Breast epithelium (tissue), 4 donors: ENCODE measurements at regions not wholly inside any gene's neighbourhood (a gene's known extent, or its start where the extent isn't known, plus 50 kb on each side); places are given as distances from the start of the nearest gene placed in this dataset.
A peak's percentile ranks its signal among the peaks of the same experiment; 100 is the strongest.
"Not testable (repeated sequence)": the region's sequence is repeated elsewhere in the genome, so short reads cannot be mapped to it uniquely, and the experiment has no call there.

Source experiments
- DNase-seq, 2 donors: peaks; one replicate each; pipeline ENCODE4 v3.0.0-alpha.2; 2019; ENCODE audit warnings: low spot score in 2 of 2
- H3K27ac ChIP-seq, 2 donors: fragments of 200-600 bp; sonication (generic) in 1 of 2; one replicate each; pipeline ENCODE4 v1.5.1; 2016 to 2019; ENCODE audit warnings: mild to moderate bottlenecking in 1 of 2
- H3K27me3 ChIP-seq, 2 donors: fragments of 200-600 bp; sonication (generic) in 1 of 2; one replicate each; pipeline versions ENCODE4 v1.5.1 to v1.6.0; 2017 to 2019; ENCODE audit warnings: control low read depth in 1 of 2, mild to moderate bottlenecking in 1 of 2
- H3K36me3 ChIP-seq: fragments of 200-600 bp; one replicate; pipeline ENCODE4 v1.5.1; 2019
- H3K4me1 ChIP-seq, 2 donors: fragments of 200-600 bp; sonication (generic); one replicate each; pipeline ENCODE4 v1.5.1; 2016 to 2019; ENCODE audit warnings: control low read depth in 1 of 2
- H3K4me3 ChIP-seq, 3 donors: fragments of 200-600 bp; sonication (generic); 1 replicate in 2 of 3; 2 replicates in 1 of 3; pipeline ENCODE4 v1.5.1; 2016 to 2019; ENCODE audit warnings: mild to moderate bottlenecking in 3 of 3, moderate library complexity in 2 of 3
- H3K9me3 ChIP-seq, 2 donors: fragments of 200-600 bp; sonication (generic) in 1 of 2; one replicate each; pipeline ENCODE4 v1.5.1; 2016 to 2019; ENCODE audit warnings: control low read depth in 1 of 2
- CTCF ChIP-seq, 3 donors: fragments of 450-650 bp; IDR thresholded peaks; one replicate each; pipeline ENCODE4 v1.5.1; 2016 to 2017; ENCODE audit warnings: antibody characterized with exemption in 3 of 3, mild to moderate bottlenecking in 3 of 3, moderate library complexity in 3 of 3
- POLR2A ChIP-seq: fragments of 450-650 bp; IDR thresholded peaks from one replicate; pipeline ENCODE4 v1.6.1; 2016; ENCODE audit warnings: antibody characterized with exemption, mild to moderate bottlenecking, moderate library complexity
- POLR2AphosphoS5 ChIP-seq, 3 donors: sonication (generic); formaldehyde crosslinking; IDR thresholded peaks; one replicate each; pipeline ENCODE4 v1.6.1; 2017; ENCODE audit warnings: antibody characterized with exemption in 3 of 3
- intact Hi-C: fragments of 100-400 bp; cut with DNase I; formaldehyde crosslinking; loops from one replicate; pipeline ENCODE4 v1.15.1; 2023; ENCODE audit warnings: low total_unique reads

- Histone ChIP-seq H3K27me3 (no peaks in the 10 kb centered on the region), H3K4me3 (no peak overlapping the region), H3K36me3 (no peaks in the 10 kb centered on the region), H3K4me1 (no peaks in the 10 kb centered on the region), H3K27ac (peak overlapping the region in 1 of 2 donors; percentile 67), H3K9me3 (peaks cover 19 to 24% of the 10 kb centered on the region in 2 donors)
- intact Hi-C loops: no loop called here
- TF ChIP-seq CTCF (IDR thresholded peaks at IDR 0.05): no peak
- no peak for TF ChIP-seq POLR2A
- TF ChIP-seq POLR2AphosphoS5 (IDR thresholded peaks at IDR 0.05): no peak
- no peak for DNase-seq
Observed at GRCh38 chr12:14240873-14241220, 124.6 kb upstream of the ATF7IP start.

DNA sequence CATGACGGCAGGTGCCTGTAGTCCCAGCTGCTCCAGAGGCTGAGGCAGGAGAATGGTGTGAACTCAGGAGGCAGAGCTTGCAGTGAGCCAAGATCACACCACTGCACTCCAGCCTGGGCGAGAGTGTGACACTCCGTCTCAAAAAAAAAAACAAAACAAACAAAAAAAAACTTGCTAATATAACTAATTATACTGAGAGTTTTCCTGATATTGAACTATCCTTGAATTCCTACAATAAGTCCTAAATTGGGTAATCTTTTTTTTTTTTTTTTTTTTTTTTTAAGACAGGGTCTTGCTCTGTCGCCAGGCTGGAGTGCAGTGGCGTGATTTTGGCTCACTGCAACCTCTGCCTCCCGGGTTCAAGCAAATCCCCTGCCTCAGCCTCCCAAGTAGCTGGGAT, 122.7 kb upstream of the ATF7IP start:
- intact Hi-C loops, H3K36me3 ChIP-seq: not testable (repeated sequence)

GRCh38 chr12:14243941-14244340, 121.5 kb upstream of the ATF7IP start:
- Histone ChIP-seq H3K4me3 (no peak overlapping the region), H3K4me1 (no peaks in the 10 kb centered on the region), H3K27me3 (no peaks in the 10 kb centered on the region), H3K27ac (no peak overlapping the region), H3K36me3 (no peaks in the 10 kb centered on the region), H3K9me3 (peaks cover 19 to 24% of the 10 kb centered on the region in 2 donors)
- DNase-seq: no peak
- TF ChIP-seq POLR2A (no peak), POLR2AphosphoS5 (IDR thresholded peaks at IDR 0.05) (no peak), CTCF (IDR thresholded peaks at IDR 0.05) (no peak)
- intact Hi-C loops: no loop called here

More for the DNA sequence above, 122.7 kb upstream of the ATF7IP start:
- H3K9me3 ChIP-seq: peaks cover 19 to 24% of the 10 kb centered on the region in 2 donors
- H3K4me1 ChIP-seq, H3K4me3 ChIP-seq, DNase-seq, H3K27ac ChIP-seq, H3K27me3 ChIP-seq: not testable (repeated sequence)

DNA sequence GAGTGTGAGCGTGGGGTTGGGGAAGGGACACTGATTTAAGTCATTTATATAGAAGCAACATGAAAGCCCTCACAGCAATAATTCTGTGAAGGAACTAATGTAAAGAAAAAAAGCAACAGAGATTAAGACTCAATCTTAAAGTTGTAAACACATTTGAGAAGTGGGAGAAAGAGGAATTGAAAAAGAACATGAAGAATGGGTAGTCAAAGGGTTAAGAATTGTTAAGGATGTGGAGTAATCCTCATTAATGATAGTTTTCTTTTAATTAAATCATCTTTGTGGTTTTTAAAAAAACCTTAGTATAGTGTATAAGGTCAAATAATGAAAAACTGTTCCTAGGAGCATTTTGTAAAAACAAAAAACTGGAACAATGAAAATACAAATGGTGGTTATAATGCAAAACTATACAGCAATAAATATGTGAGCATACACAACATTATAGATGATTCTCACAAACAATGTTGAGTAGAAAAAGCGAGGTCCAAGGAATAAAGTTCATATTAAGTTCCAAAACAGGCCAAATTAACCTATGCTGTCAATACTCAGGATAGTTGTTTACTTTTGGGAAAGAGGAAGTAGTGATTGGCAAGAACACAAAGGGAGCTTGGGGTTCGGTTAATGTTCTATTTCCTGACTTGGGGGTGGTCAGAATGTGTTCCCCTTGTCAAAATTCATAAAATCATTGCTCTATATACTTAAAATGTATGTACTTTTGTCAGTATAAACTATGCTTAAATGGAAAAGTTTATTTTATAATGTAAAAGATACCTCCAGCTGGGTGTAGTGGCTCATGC, 120.4 kb upstream of the ATF7IP start:
- H3K9me3 ChIP-seq: peaks cover 19 to 24% of the 10 kb centered on the region in 2 donors
- TF ChIP-seq POLR2AphosphoS5 (IDR thresholded peaks at IDR 0.05) (no peak), CTCF (IDR thresholded peaks at IDR 0.05) (no peak), POLR2A (no peak)
- no peaks in the 10 kb centered on the region for H3K4me1 ChIP-seq
- intact Hi-C loops: no loop called here
- no peak overlapping the region for H3K4me3 ChIP-seq
- H3K27me3 ChIP-seq: no peaks in the 10 kb centered on the region
- DNase-seq: no peak
- H3K36me3 ChIP-seq: no peaks in the 10 kb centered on the region
- H3K27ac ChIP-seq: no peak overlapping the region

- TF ChIP-seq POLR2AphosphoS5 (IDR thresholded peaks at IDR 0.05) (no peak), CTCF (IDR thresholded peaks at IDR 0.05) (no peak), POLR2A (no peak)
- intact Hi-C loops: no loop called here
- Histone ChIP-seq H3K27me3 (no peaks in the 10 kb centered on the region), H3K4me3 (no peak overlapping the region), H3K9me3 (peaks cover 18 to 22% of the 10 kb centered on the region in 2 donors), H3K36me3 (no peaks in the 10 kb centered on the region), H3K4me1 (no peaks in the 10 kb centered on the region), H3K27ac (no peak overlapping the region)
- no peak for DNase-seq
Observed at GRCh38 chr12:14247166-14247565, 118.3 kb upstream of the ATF7IP start.
